Psoas muscle (tissue), 7 donors: ENCODE measurements at regions not wholly inside any gene's neighbourhood (a gene's known extent, or its start where the extent isn't known, plus 50 kb on each side); places are given as distances from the start of the nearest gene placed in this dataset.

Experiments used
- ATAC-seq, 4 donors: fragments of 200-7000 bp; cut with Tn5 transposase; one replicate each; pipeline ENCODE4 v1.9.1; 2020; ENCODE audit warnings: moderate library complexity in 3 of 4, mild to moderate bottlenecking in 2 of 4
- DNase-seq, 2 donors: peaks; one replicate each; pipeline ENCODE4 v3.0.0-alpha.2; 2020
- H3K27ac ChIP-seq: fragments of 200-600 bp; one replicate; pipeline ENCODE4 v1.8.0; 2022
- H3K27me3 ChIP-seq, 3 donors: fragments of 200-600 bp in 1 of 3; one replicate each; pipeline versions ENCODE4 v1.6.1 to v1.8.0; 2013 to 2022; ENCODE audit warnings: low read length in 2 of 3, mild to moderate bottlenecking in 2 of 3, moderate library complexity in 1 of 3; ENCODE audit not compliant: insufficient read depth in 3 of 3
- H3K36me3 ChIP-seq, 2 donors: fragments of 200-600 bp in 1 of 2; one replicate each; pipeline versions ENCODE4 v1.6.1 to v1.8.0; 2013 to 2022; ENCODE audit warnings: low read depth in 1 of 2, mild to moderate bottlenecking in 1 of 2, moderate library complexity in 1 of 2; ENCODE audit not compliant: insufficient read depth in 1 of 2
- H3K4me1 ChIP-seq: fragments of 200-600 bp; one replicate; pipeline ENCODE4 v1.8.0; 2022
- H3K4me3 ChIP-seq: fragments of 200-600 bp; one replicate; pipeline ENCODE4 v1.8.0; 2022; ENCODE audit warnings: mild to moderate bottlenecking
- H3K9me3 ChIP-seq: fragments of 200-600 bp; one replicate; pipeline ENCODE4 v1.8.0; 2022
- CTCF ChIP-seq: fragments of 200-600 bp; IDR thresholded peaks from one replicate; pipeline ENCODE4 v1.8.0; 2022; ENCODE audit warnings: antibody characterized with exemption
- WGBS, 3 donors: extraction: QIAGEN DNeasy Blood & Tissue Kit; methylation state at CpG; one replicate each; pipeline versions ENCODE4 v1.1.6 to v1.1.7; 2013; 5-methylcytosine and 5-hydroxymethylcytosine counted together
- intact Hi-C, 2 donors: fragments of 100-400 bp; cut with DNase I; formaldehyde crosslinking; loops; one replicate each; pipeline versions ENCODE4 v1.11.0 to v1.14.2; 2022
- donor health status: healthy with polysubstance abuse.
- donor health status: DM: no; HTN: no; CAD: no; lungs with moderate emphysema.
- donor health status: Bipolar disorder and iron deficiency.
- donor health status: healthy.
- donor health status: DM: yes; HTN: yes; CAD: no.
- donor health status: DM: no; HTN: no; CAD: no.
- donor health status: DM: yes; HTN: yes; CAD: no.

GRCh38 chr3:77917225-77917624 is 877.3 kb downstream of the ROBO2 start:
- DNase-seq: no peak
- 62 to 79% (median 73%) methylated on average over 2 of the region's 2 CpGs for WGBS, 3 donors
- H3K4me3 ChIP-seq: no peak overlapping the region
- H3K36me3 ChIP-seq: no peaks in the 10 kb centered on the region
- no peak for TF ChIP-seq CTCF
- no peaks in the 10 kb centered on the region for H3K9me3 ChIP-seq
- no peak for ATAC-seq
- intact Hi-C loops: no loop called here
- H3K27me3 ChIP-seq: no peaks in the 10 kb centered on the region
- H3K27ac ChIP-seq: no peak overlapping the region
- no peaks in the 10 kb centered on the region for H3K4me1 ChIP-seq

GRCh38 chr3:77919244-77919643 is 879.3 kb downstream of the ROBO2 start:
- H3K9me3 ChIP-seq: no peaks in the 10 kb centered on the region
- no peak for ATAC-seq
- H3K4me3 ChIP-seq: no peak overlapping the region
- no peak overlapping the region for H3K27ac ChIP-seq
- no peaks in the 10 kb centered on the region for H3K36me3 ChIP-seq
- no peaks in the 10 kb centered on the region for H3K27me3 ChIP-seq
- intact Hi-C loops: no loop called here
- no peaks in the 10 kb centered on the region for H3K4me1 ChIP-seq
- no peak for TF ChIP-seq CTCF
- no peak for DNase-seq

GRCh38 chr3:77931255-77932009 is 891.5 kb downstream of the ROBO2 start:
- Histone ChIP-seq H3K36me3 (no peaks in the 10 kb centered on the region), H3K4me1 (no peaks in the 10 kb centered on the region), H3K27ac (no peak overlapping the region), H3K9me3 (no peaks in the 10 kb centered on the region), H3K4me3 (no peak overlapping the region), H3K27me3 (no peaks in the 10 kb centered on the region)
- TF ChIP-seq CTCF: no peak
- WGBS, 3 donors: 23 to 39% (median 32%) methylated on average over 9 of the region's 9 CpGs
- DNase-seq (no peak), ATAC-seq (no peak)
- intact Hi-C loops: no loop called here

- ATAC-seq (no peak), DNase-seq (no peak)
- no peaks in the 10 kb centered on the region for H3K36me3 ChIP-seq
- TF ChIP-seq CTCF: no peak
- intact Hi-C loops: no loop called here
- WGBS, 3 donors: 39 to 45% (median 39%) methylated on average over 1 of the region's 1 CpG
- no peaks in the 10 kb centered on the region for H3K4me1 ChIP-seq
- no peak overlapping the region for H3K27ac ChIP-seq
- no peaks in the 10 kb centered on the region for H3K9me3 ChIP-seq
- no peaks in the 10 kb centered on the region for H3K27me3 ChIP-seq
- H3K4me3 ChIP-seq: no peak overlapping the region
Measured at GRCh38 chr3:77932926-77933325, 893.0 kb downstream of the ROBO2 start.

GRCh38 chr3:77933926-77934325 is 894.0 kb downstream of the ROBO2 start:
- 75 to 84% (median 82%) methylated on average over 2 of the region's 2 CpGs for WGBS, 3 donors
- DNase-seq (no peak), ATAC-seq (no peak)
- Histone ChIP-seq H3K36me3 (no peaks in the 10 kb centered on the region), H3K4me1 (no peaks in the 10 kb centered on the region), H3K27ac (no peak overlapping the region), H3K27me3 (no peaks in the 10 kb centered on the region), H3K9me3 (no peaks in the 10 kb centered on the region), H3K4me3 (no peak overlapping the region)
- TF ChIP-seq CTCF: no peak
- intact Hi-C loops: no loop called here
